HG03196 (cell line): ENCODE measurements at regions not wholly inside any gene's neighbourhood (a gene's known extent, or its start where the extent isn't known, plus 50 kb on each side); places are given as distances from the start of the nearest gene placed in this dataset.
A peak's percentile ranks its signal among the peaks of the same experiment; 100 is the strongest.

ENCODE experiments used
- ATAC-seq: cut with Tn5 transposase; IDR thresholded peaks from one replicate; pipeline ENCODE4 v1.9.1; 2021; ENCODE audit not compliant: unreplicated experiment

DNA sequence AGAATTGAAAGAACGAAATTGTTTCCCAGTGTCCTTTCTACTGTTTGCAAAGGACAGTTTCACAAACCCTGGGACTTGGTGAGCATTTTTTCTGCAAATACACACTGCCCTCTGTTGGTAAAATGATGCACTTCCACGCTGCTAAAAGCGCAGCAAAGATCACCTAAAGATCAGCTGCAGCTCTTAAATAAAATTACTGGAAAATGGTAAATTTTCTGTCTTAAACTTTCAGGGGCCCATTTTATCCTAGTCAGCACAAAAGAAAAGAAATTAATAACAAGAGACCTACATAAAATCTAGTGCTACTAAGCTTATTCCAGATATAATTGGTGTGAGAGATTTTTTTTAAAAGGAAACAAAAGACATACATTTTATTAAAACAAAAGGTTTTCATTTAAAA is 566.0 kb downstream of the CAAP1 start:
- peak; percentile 77 for ATAC-seq

DNA sequence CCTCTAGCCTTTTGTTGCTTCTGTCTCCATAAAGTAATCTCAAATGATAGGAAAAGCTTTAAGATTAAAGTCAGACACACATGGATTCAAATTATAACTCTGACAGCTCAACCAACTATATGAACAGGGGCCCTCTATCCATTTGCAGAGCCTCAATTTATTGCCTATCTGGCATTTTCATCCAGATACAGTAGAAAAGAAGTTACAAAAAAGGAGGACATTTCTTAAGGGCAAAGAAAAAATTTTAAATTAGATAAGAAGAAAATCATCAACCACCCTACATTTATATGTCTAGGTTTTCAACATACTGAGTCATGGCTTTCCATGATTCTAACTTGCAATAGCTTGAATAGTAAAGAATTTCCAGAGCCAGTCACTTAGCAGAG is 567.2 kb downstream of the CAAP1 start:
- ATAC-seq: no peak

DNA sequence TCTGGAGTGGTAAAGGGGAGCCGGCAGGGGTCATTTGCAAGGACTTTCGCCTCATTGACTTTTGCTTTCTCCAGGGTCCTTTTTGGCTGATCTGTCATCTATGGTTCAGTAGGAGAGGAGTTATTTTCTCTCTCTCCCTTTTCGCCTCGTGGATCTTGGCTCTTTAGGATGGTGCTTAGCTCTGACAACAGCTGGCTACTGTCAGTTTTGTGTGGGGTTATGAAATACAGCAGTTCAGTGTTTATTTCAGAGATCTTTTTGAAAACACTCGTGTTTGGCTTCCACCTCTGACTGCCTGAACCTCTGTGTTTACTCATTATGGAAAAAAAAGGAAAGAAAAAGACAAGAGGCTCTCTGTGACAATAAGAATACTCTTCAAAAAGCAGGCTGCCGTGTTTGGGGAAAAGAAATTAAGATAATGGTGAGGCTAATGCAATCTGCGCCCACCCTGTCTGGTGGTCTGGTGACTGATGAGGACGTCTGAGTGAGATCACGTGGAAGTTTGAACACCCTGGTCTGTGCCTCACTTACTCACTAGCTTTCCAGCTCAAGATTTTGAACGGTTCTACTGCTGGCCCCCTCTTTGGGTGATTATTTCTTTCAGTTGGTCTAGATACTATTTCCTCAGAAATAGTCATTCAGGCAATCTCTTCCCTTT is 567.7 kb downstream of the CAAP1 start:
- ATAC-seq: no peak

DNA sequence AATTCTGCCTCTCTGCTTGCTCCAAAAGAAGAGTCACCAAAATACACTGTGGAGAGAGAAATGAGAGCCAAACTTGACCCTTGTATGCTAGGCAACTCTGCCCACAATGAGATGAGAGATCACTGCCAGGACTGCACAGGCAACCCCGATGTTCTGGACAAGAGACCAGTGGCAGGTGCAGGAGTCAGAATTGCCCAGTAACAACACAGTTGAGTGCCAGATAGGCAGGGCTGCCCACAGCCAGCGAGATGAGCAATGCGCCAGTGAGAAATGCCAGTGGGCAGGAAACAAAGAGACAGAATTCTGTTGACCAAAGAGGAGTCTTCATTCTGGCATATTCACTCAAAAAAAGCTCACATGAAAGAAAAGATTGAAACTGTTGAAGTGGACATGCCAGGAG is 570.7 kb downstream of the CAAP1 start:
- no peak for ATAC-seq

DNA sequence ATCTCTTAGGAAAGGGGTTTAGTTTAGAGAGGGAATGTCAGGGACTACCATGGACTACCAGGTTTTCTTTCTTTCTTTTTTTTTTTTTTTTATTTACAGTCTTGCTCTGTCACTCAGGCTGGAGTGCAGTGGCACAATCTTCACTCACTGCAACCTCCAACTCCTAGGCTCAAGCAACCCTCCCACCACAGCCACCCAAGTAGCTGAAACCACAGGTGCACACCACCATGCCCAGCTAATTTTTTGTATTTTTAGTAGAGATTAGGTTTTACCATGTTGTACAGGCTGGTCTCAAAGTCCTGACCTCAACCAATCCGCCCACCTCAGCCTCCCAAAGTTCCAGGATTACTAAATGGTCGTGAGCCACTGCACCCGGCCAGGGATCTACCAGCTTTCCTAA is 572.7 kb downstream of the CAAP1 start:
- no peak for ATAC-seq

DNA sequence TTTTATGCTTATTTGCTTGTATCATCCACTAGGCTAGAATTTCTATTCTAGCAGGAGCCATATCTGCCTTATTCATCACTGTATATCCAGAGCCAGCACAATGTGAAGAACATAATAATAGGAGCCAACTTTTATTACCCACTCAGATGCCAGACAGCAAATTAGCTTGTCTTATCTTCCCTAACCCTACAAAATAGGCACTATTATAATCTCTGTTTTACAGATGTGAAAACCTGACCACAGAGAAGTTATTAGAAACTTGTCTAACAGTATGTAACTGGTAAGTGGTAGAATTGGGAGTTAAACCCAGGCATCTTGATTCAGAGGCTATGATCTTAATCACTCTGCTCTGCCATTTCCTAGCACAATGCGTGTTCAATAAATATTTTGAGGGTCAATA is 579.5 kb downstream of the CAAP1 start:
- no peak for ATAC-seq

DNA sequence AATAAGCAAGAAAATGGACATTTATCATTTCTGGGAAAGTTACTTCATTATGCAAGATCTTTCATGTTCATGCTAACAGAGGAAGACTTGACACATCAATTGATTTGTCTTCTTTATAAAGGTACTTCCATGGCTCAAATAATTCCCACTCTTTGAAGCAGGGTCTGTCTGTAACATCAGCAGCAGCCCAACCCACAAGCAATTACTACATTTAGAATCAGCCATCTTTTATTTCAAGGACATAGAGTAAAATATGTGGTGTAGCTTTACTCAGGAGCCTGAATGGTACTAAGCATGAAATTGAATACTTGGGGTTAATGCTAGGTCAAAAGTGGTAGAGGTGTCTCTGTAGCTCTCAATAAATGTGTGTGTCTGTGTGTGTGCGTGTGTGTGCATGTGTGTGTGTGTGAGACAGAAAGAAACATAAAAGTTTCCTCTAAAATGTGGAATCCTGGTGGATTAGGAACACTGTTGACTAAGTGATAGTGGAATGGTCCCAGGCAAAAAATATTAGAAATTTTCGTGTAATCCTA is 581.1 kb downstream of the CAAP1 start:
- ATAC-seq: no peak

DNA sequence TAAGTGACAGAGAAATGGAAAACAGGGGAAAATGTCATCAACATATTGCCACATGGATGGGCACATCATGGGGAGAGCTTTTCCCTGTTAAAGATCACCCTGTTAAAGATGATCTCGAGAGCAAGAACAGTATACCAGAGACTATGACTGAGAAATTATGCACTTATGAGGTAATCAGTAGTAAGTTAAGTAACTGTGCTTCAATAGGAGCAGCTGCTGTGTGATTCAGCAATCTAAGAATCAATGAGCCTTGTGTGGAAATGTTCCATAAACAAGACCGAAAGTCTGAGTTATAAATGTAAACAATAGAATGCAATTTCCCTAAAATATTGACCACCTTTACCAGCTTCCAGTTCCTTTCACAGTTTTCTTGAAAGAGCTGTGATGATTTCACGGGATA is 582.3 kb downstream of the CAAP1 start:
- no peak for ATAC-seq

DNA sequence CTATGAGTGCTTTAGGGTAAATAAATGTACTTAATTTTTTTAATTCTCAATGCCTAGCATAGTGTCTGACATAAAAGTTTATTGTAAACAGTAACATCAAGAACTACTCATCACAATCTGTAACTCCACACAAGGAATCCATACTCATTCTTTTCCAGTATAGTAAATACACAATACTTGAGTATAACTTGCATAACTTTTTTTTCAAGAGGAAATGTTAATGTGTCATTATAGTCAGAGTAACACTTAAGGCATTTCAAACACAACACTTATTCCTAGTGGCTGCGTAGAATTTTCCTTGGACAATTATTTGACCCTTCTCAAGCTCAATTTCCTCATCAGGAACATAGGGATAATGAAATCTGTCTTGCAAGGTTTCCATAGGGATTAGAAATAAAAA is 584.3 kb downstream of the CAAP1 start:
- ATAC-seq: no peak

DNA sequence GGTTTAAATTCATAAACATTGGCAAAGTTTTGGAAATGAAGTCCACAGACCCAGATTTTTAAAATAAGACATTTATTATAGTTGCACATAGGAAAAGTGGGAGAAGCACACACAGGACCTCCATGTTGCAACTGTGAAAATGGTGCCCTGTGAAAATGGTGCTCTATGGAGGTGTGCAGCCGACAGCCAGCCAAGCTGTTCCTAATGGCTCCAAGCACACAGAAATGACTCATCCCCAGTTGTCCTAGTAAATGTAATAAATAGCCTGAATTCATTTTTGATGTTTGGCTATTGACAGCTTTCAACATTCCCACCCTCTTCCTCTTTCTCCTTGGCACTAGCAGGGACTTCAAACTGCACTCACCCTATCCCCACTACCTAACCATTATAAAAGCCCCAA is 590.9 kb downstream of the CAAP1 start:
- no peak for ATAC-seq

DNA sequence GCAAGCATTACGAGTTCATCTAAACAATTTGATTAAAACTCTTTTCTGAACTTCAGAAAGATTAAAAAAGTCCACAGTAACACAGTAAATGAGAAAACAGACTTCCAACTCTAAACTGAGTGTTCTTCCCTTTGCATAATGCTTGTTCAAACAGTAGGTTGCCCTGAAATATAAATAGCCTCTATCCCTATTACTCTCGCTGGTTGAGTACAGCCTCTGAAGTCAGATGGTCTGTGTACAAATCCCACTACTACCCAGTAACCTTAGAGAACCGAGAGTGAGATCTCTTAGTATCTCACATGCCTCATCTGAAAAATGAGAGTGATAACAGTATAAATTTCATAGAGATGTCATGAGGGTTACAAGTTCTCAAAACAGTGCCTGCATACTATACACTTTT is 591.6 kb downstream of the CAAP1 start:
- ATAC-seq: no peak

DNA sequence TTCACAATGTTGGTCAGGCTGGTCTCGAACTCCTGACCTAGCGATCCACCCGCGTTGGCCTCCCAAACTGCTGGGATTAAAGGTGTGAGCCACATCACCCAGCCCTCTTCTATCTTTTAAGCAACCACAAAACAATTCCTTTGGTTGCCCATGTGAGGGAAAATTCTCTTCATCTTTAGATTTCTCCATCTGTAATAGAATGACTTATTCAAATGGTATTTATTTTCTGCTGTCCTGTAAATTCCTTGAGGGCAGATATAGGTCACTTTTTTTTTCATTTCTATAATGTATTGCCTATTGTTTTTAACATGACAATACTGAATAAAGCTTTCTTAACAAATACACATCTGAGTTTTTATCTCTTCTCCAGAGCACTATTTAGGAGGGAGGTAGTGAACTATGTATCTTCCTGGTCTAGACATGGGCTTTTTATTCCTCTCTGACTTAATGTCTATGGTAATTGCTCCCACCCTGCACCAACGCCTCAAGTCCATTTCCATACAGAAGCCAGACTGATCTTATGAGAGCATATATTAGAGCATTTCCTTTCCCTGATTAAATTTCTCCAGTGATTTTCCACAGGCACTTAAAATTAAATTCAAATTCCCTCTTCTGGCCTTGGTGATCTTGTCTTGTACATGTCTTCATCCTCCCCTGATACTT is 595.6 kb downstream of the CAAP1 start:
- ATAC-seq: no peak

DNA sequence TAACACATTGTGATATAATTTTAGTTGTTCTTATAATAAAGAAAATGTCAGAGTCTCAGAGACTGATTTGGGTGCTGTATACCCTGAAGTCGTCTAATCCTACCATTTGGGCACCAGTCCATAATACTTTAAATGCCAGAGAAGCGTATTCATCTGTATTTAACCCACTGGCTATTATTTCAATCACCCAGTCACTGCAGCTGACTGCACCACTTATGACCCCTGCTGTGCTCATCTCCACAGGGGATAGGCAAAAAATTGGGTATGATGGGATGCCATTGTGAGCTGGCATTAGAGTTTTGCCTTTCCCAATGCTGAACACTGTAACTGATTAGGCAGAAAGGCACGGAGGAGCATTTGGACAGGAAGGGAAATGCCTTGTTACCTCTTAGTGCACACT is 599.7 kb downstream of the CAAP1 start:
- ATAC-seq: no peak

DNA sequence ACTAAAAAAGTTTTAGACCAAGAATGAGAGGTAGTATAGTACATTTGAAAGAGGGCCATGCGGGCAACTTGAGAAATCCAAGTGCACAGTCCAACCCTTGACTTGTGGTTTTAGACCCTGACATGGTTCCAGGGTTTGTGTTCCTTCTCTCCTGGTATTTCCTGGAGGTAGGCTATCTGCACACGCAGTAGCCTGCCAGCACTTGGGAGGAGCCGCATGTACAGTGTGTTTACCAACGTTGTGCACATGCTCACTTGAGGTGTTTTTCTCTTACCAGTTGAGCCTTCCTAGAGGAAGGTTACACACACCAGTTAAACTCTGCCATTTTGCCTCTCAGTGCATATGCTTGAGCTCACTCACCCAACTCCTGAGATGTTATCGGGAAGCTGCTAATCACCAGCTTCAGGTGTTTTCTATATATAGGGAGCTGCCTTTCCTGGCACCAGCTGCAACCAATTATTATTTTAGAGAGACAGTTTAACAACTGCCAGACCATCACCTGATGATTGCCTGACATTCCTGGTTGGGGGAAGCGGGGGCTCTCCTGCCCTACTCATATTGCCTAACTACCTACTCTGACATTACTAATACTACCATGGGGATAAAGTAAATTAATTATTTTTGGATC is 593.4 kb upstream of the TUSC1 start:
- ATAC-seq: no peak

DNA sequence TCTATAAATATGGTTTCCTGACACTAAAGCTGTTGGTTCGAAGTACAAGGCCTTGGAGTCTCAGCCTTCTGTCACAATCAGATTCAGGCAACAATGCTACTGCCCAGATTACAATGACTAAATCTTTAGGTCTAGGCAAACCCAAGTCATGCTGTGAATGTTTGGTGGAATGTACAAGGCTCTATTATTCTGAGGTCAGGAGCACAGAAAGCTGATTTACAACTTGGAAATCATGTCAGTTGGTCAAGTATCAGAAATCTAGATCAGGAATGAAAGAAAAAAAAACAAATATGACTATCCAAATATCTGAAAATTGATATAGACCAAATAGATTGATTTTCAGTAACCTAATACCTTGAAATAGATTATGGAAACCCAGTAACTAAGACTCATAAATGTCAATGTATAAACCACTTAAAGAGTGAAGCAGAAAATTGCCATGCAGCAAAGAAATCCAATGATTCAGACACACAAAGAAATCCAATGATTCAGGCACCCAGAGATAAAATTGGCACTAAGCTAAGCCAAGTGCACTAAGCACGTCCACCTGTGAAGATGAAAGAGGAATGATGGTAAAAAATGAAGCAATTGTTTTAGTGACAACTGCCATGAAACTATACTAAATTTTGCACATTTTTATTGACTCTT is 588.0 kb upstream of the TUSC1 start:
- ATAC-seq: no peak

DNA sequence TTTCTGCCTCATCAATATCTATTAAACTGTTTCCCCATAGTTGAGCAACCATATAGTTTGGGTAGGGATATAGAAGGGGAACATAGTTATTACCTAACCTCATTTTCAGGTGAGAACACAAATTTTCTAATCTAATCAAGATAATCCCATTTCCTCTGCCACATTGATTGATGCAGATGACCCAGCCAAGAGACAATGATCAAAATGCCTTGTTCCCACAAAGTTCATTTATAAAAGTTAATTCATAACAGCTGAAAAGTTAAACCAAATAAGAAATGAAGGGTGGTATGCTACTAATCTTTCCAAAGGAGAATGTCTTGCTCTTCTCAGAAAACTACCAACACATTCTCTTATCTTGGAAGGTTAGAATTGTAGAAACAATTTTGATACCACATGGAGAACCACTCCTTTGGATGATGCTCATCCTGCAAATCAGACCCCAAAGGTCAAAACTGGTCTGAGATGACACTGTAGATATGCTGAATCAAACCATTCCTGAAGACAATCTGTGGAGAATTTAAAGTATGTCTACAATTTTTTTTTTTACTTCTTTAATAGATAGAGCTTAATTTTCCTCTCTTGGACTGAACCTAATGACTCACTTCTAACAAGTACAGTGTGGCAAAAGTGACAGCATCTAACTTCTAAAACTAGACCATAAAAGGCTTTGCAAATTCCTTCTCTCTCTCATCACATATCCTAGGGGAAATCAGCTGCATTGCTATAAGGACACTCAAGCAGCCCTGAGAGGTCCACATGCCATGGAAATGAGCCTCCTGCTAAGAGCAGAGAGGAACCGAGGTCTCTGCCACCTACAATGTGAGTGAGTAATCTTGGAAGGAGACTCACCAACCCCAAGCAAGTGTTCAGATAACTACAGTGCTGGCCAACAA is 586.7 kb upstream of the TUSC1 start:
- ATAC-seq: no peak

DNA sequence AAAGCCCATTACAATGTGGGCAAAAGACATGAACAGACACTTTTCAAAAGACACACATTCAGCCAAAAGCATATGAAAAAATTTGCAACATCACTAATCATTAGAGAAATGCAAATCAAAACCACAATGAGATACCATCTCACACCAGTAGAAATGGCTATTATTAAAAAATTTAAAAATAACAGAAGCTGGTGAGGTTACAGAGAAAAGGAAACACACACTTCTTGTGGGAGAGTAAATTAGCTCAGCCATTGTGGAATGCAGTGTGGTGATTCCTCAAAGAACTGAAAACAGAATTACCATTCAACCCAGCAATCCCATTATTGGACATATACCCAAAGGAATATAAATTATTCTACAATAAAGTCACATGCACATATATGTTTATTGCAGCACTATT is 585.2 kb upstream of the TUSC1 start:
- no peak for ATAC-seq

DNA sequence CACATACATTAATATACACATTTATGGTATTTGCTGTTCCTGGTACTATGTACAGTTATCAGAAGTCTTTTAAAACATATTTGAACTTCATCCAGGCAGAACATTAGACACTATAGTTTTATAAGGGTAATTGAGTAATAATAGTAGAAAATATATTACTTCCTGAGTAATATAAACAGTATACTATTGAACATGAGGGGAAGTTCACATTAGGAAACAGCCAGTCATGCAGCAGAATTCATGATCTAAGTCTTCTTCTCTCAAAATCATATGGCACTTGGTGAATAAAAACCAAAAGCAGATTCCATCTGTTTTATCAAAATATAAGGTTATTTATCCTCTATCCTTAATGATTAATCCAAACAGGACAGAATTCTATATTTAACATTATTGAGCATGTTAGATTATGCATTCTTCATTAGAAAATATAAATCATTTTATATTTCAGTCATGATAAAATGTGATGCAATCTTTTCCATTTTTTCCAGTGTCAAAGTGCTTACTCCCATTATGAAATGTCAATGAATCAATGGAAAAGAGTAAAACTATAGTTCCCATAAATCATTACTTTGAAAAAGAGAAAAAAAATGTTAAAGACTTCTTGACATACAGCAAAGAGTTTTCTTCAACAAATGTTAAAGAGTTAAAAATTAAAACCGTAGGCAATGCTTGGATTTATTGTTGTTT is 584.3 kb upstream of the TUSC1 start:
- no peak for ATAC-seq

DNA sequence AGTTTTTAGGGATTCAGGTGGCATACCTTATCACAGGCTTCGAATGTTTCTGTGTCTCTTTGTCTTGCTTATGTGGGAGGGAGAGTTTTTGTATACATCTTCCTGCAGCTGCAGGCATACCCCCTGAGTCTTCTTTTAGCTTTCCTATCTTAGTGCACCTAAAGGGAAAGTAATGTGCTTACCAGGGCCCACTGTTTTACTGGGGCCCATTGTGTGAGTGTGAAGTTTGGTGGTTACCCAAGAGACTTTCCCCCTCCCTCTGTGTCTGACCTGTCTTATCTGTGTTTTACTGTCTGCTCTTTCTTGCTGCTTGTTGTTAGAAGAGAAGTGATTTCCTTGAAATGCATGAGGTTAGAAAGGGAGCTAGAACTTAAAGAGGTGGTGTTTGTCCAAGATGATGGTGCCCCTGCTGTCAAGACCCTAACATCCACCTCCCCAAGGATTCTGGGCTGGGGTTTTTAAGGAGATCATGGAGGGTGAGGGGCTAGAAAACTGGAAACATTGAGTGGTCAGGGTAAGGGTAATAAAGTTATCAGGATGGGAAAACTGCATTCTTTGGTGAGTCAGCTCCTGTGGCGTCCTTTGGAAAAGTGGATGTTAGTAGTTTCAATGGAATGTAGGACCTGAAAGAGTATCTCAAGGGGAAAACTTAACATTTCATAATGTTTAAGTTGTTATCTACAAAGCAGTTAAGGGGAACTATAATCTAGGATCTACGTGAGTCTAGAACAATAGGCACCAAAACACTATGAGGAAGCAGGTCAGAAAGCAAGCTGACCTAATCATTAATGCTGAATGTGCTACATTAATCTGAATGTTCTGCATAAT is 583.5 kb upstream of the TUSC1 start:
- no peak for ATAC-seq
